MM.1S (cell line): ENCODE measurements at regions not wholly inside any gene's neighbourhood (a gene's known extent, or its start where the extent isn't known, plus 50 kb on each side); places are given as distances from the start of the nearest gene placed in this dataset.

Experiments used
- DNase-seq: peaks from one replicate; pipeline ENCODE4 v3.0.0-alpha.2; 2015
- H2AFZ ChIP-seq: fragments of 300-600 bp; sonication (generic); 2 replicates; pipeline ENCODE4 v1.6.0; 2016; ENCODE audit warnings: antibody characterized with exemption, low read length
- H3F3A ChIP-seq: fragments of 300-600 bp; sonication (generic); 2 replicates; pipeline ENCODE4 v1.6.1; 2016; ENCODE audit warnings: mild to moderate bottlenecking, antibody characterized with exemption, low read length, moderate library complexity, mixed read lengths; ENCODE audit not compliant: insufficient read depth
- H3K27ac ChIP-seq: fragments of 300-600 bp; sonication (generic); 2 replicates; pipeline ENCODE4 v1.5.1; 2016; ENCODE audit warnings: mild to moderate bottlenecking, low read length
- H3K27me3 ChIP-seq: fragments of 300-600 bp; sonication (generic); replicated peaks from 2 replicates; pipeline ENCODE4 v1.6.0; 2016; ENCODE audit warnings: low read length; ENCODE audit not compliant: insufficient read depth
- H3K36me3 ChIP-seq: fragments of 300-600 bp; sonication (generic); replicated peaks from 2 replicates; pipeline ENCODE4 v1.6.1; 2016; ENCODE audit warnings: mild to moderate bottlenecking, low read length, mixed read lengths; ENCODE audit not compliant: insufficient read depth
- H3K4me1 ChIP-seq: fragments of 300-600 bp; sonication (generic); 2 replicates; pipeline ENCODE4 v1.6.1; 2016; ENCODE audit warnings: low read length, mixed read lengths
- H3K4me2 ChIP-seq: fragments of 300-600 bp; sonication (generic); 2 replicates; pipeline ENCODE4 v1.6.0; 2016; ENCODE audit warnings: low read depth, low read length
- H3K4me3 ChIP-seq: fragments of 300-600 bp; sonication (generic); 2 replicates; pipeline ENCODE4 v1.5.1; 2016; ENCODE audit warnings: low read length, mixed read lengths
- H3K79me2 ChIP-seq: fragments of 300-600 bp; sonication (generic); 2 replicates; pipeline ENCODE4 v1.6.1; 2016; ENCODE audit warnings: mixed run types, low read length, mixed read lengths
- H3K9ac ChIP-seq: fragments of 300-600 bp; sonication (generic); 2 replicates; pipeline ENCODE4 v1.6.1; 2016; ENCODE audit warnings: low read length, mixed read lengths
- H3K9me2 ChIP-seq: fragments of 300-600 bp; sonication (generic); replicated peaks from 2 replicates; pipeline ENCODE4 v1.6.1; 2016; ENCODE audit warnings: mild to moderate bottlenecking, low read length, mixed read lengths; ENCODE audit not compliant: insufficient read depth
- H3K9me3 ChIP-seq: fragments of 300-600 bp; sonication (generic); replicated peaks from 2 replicates; pipeline ENCODE4 v1.6.1; 2016; ENCODE audit warnings: mild to moderate bottlenecking, low read length, mixed read lengths; ENCODE audit not compliant: insufficient read depth
- H4K20me1 ChIP-seq: fragments of 300-600 bp; sonication (generic); 2 replicates; pipeline ENCODE4 v1.6.1; 2016; ENCODE audit warnings: mild to moderate bottlenecking, low read length, moderate library complexity, mixed read lengths; ENCODE audit not compliant: insufficient read depth
- EZH2 ChIP-seq: fragments of 300-600 bp; sonication (generic); optimal IDR thresholded peaks from 2 replicates; pipeline ENCODE3; 2017; ENCODE audit warnings: low read depth, mild to moderate bottlenecking, antibody characterized with exemption, low read length, mixed read lengths
- EZH2phosphoT487 ChIP-seq: fragments of 300-600 bp; sonication (generic); IDR thresholded peaks from 2 replicates; pipeline ENCODE4 v1.6.1; 2018; ENCODE audit warnings: antibody characterized with exemption, low read length
- TF ChIP-seq, protein P1 (sequence below): fragments of 300-600 bp; sonication (generic); IDR thresholded peaks from 2 replicates; pipeline ENCODE4 v1.5.1; 2016; ENCODE audit warnings: antibody characterized with exemption, low read length, mixed read lengths

DNA sequence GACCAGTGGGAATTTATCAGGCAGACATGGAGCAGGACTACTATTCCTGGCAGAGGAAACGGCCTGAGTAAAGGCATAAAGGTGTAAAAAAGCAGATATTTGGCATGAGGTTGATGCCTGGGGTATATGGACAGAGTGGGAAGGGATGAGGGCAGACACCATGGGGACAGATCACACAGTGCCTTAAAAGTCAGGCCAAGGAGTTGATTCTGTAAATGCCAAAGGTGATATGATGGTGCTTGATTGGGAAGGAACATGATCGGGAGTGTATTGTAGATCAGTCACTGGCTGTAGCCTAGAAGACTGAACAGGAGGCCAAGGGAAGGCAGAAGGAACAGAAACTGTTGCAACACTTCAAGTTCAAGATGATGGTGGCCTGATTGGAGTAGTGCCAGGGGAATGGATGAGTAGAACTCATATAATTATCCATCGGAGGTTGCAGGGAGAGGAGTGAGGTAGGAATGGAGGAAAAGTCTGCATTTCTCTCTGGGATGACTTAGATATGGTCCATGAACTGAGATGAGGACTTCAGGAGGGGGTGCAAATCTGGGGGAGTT is 594.3 kb upstream of the KLF4 start:
- Histone ChIP-seq H3K4me3 (no peak overlapping the region), H3F3A (no peaks in the 10 kb centered on the region), H3K4me1 (no peaks in the 10 kb centered on the region), H3K27ac (no peak overlapping the region), H4K20me1 (no peaks in the 10 kb centered on the region), H3K9me2 (no peaks in the 10 kb centered on the region), H3K9me3 (no peaks in the 10 kb centered on the region), H3K4me2 (no peak overlapping the region), H3K27me3 (no peaks in the 10 kb centered on the region), H2AFZ (no peak overlapping the region), H3K36me3 (no peaks in the 10 kb centered on the region), H3K79me2 (no peaks in the 10 kb centered on the region), H3K9ac (no peak overlapping the region)
- TF ChIP-seq, protein P1, sequence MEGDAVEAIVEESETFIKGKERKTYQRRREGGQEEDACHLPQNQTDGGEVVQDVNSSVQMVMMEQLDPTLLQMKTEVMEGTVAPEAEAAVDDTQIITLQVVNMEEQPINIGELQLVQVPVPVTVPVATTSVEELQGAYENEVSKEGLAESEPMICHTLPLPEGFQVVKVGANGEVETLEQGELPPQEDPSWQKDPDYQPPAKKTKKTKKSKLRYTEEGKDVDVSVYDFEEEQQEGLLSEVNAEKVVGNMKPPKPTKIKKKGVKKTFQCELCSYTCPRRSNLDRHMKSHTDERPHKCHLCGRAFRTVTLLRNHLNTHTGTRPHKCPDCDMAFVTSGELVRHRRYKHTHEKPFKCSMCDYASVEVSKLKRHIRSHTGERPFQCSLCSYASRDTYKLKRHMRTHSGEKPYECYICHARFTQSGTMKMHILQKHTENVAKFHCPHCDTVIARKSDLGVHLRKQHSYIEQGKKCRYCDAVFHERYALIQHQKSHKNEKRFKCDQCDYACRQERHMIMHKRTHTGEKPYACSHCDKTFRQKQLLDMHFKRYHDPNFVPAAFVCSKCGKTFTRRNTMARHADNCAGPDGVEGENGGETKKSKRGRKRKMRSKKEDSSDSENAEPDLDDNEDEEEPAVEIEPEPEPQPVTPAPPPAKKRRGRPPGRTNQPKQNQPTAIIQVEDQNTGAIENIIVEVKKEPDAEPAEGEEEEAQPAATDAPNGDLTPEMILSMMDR = no peak
- TF ChIP-seq EZH2 = no peak
- no peak for TF ChIP-seq EZH2phosphoT487
- DNase-seq = no peak

DNA sequence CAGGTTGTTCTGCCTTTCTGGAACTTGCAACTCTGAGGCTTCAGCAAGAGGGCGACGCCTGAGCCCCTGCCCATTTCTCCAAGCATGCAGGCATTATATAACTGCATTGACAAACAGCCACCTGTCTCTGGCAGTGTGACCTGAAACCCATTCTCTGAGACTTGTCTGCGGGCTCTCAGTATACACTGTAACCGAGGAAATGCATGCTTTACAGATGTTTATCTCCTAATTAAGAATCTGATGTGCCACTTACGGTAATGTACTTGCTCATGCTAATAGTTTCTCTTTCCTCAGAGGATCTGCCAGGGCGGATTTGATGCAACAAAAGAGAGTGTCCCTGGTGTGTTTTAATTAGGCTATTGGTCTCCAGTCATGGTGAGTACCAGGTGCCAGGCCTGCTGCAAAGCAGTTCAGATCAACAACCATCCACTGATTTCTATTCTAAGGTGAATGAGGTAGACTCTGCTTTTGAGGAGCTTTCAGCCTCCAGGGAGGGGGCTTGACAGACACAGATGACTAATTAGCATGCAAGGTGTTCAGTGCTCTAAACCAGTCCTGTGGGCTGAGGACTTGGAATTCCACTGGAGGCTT is 593.7 kb upstream of the KLF4 start:
- H3K9me3 ChIP-seq = no peaks in the 10 kb centered on the region
- H4K20me1 ChIP-seq = no peaks in the 10 kb centered on the region
- no peak overlapping the region for H3K9ac ChIP-seq
- no peaks in the 10 kb centered on the region for H3K9me2 ChIP-seq
- TF ChIP-seq EZH2 (no peak), EZH2phosphoT487 (no peak)
- TF ChIP-seq, protein P1 = no peak
- no peaks in the 10 kb centered on the region for H3F3A ChIP-seq
- no peaks in the 10 kb centered on the region for H3K79me2 ChIP-seq
- H3K4me3 ChIP-seq = no peak overlapping the region
- H3K4me2 ChIP-seq = no peak overlapping the region
- peak; percentile 30 for DNase-seq
- no peak overlapping the region for H2AFZ ChIP-seq
- no peak overlapping the region for H3K27ac ChIP-seq
- no peaks in the 10 kb centered on the region for H3K27me3 ChIP-seq
- no peaks in the 10 kb centered on the region for H3K4me1 ChIP-seq
- no peaks in the 10 kb centered on the region for H3K36me3 ChIP-seq

DNA sequence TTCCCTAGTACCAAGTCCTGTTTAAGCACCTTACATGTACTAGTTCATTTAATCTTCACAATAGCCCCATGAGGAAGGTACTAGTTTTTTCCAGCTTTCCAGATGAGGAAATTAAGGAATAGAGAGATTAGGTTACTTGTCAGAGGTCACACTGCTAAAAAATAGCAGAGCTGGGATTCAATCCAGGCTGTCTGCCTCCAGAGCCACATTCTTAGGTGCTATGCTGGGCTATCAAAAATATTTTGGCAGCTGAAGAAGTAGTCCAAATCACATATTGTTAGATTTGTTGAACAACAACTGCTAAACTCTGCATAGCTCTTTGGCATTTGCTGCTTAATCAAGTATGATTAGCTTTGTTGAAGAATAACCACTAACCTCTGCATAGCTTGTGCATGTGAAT is 591.5 kb upstream of the KLF4 start:
- H3K4me1 ChIP-seq = no peaks in the 10 kb centered on the region
- H3K9me3 ChIP-seq = no peaks in the 10 kb centered on the region
- H3K4me2 ChIP-seq = no peak overlapping the region
- no peaks in the 10 kb centered on the region for H4K20me1 ChIP-seq
- no peaks in the 10 kb centered on the region for H3K9me2 ChIP-seq
- no peaks in the 10 kb centered on the region for H3F3A ChIP-seq
- H3K27ac ChIP-seq = no peak overlapping the region
- no peak overlapping the region for H3K4me3 ChIP-seq
- no peak for DNase-seq
- no peaks in the 10 kb centered on the region for H3K27me3 ChIP-seq
- no peak overlapping the region for H3K9ac ChIP-seq
- TF ChIP-seq, protein P1 = no peak
- TF ChIP-seq EZH2phosphoT487 (no peak), EZH2 (no peak)
- no peaks in the 10 kb centered on the region for H3K79me2 ChIP-seq
- no peaks in the 10 kb centered on the region for H3K36me3 ChIP-seq
- H2AFZ ChIP-seq = no peak overlapping the region
